Omental fat pad (tissue), 3 donors: ENCODE measurements at regions not wholly inside any gene's neighbourhood (a gene's known extent, or its start where the extent isn't known, plus 50 kb on each side); places are given as distances from the start of the nearest gene placed in this dataset.

Source experiments
- ATAC-seq: fragments of 150-250 bp; one replicate; pipeline ENCODE4 v1.9.1; 2016; ENCODE audit warnings: mild to moderate bottlenecking, moderate library complexity; ENCODE audit not compliant: low FRiP score
- DNase-seq: peaks from one replicate; pipeline ENCODE4 v3.0.0-alpha.2; 2019; ENCODE audit warnings: low spot score
- CTCF ChIP-seq, 3 donors: fragments of 450-650 bp; IDR thresholded peaks; one replicate each; pipeline ENCODE4 v1.5.1; 2016 to 2017; ENCODE audit warnings: antibody characterized with exemption in 3 of 3, mild to moderate bottlenecking in 3 of 3, moderate library complexity in 2 of 3

GRCh38 chrX:119181491-119181890 is 53.9 kb upstream of the KIAA1210 start:
- ATAC-seq (peak; percentile 37), DNase-seq (no peak)
- TF ChIP-seq CTCF (IDR thresholded peaks at IDR 0.05): no peak

- ATAC-seq (no peak), DNase-seq (no peak)
Measured at GRCh38 chrX:119186194-119186593, 49.9 kb upstream of the PGRMC1 start.

More at GRCh38 chrX:119186194-119186593, 49.9 kb upstream of the PGRMC1 start:
- TF ChIP-seq CTCF (IDR thresholded peaks at IDR 0.05): no peak
